GM12875 (cell line): ENCODE measurements at regions not wholly inside any gene's neighbourhood (a gene's known extent, or its start where the extent isn't known, plus 50 kb on each side); places are given as distances from the start of the nearest gene placed in this dataset.

Experiments
- H3K4me3 ChIP-seq: one replicate; pipeline ENCODE4 v1.5.1; 2011; ENCODE audit warnings: low read depth, low read length, control low read depth
- TF ChIP-seq, protein P1 (sequence below): IDR thresholded peaks from 2 replicates; pipeline ENCODE4 v1.5.1; 2011; ENCODE audit warnings: low read depth, mild to moderate bottlenecking, control low read depth, inconsistent platforms, low read length, moderate library complexity, borderline replicate concordance; ENCODE audit not compliant: insufficient read depth

GRCh38 chr1:60745484-60745883, 336.9 kb upstream of the NFIA start:
- no peak overlapping the region for H3K4me3 ChIP-seq
- TF ChIP-seq, protein P1, sequence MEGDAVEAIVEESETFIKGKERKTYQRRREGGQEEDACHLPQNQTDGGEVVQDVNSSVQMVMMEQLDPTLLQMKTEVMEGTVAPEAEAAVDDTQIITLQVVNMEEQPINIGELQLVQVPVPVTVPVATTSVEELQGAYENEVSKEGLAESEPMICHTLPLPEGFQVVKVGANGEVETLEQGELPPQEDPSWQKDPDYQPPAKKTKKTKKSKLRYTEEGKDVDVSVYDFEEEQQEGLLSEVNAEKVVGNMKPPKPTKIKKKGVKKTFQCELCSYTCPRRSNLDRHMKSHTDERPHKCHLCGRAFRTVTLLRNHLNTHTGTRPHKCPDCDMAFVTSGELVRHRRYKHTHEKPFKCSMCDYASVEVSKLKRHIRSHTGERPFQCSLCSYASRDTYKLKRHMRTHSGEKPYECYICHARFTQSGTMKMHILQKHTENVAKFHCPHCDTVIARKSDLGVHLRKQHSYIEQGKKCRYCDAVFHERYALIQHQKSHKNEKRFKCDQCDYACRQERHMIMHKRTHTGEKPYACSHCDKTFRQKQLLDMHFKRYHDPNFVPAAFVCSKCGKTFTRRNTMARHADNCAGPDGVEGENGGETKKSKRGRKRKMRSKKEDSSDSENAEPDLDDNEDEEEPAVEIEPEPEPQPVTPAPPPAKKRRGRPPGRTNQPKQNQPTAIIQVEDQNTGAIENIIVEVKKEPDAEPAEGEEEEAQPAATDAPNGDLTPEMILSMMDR: no peak

DNA sequence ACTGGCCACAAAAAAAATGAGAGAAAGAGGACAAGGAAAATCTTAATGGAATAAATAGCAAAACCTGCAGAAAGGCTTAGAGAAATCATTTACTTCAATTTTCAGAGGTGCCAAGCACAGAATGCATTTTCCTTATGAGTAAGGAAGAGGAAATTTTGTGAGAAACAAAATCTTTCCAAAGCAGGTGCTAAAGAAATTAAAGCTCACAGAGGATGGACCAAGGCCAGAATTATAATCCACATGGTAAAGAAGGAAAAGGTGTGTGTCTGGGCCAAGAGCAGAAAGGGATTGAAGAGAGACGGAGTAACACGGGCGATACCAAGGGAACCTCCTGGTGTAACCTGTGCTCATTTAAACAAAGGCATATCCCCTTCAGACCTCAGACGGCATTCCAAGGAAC, 340.0 kb upstream of the NFIA start:
- TF ChIP-seq, protein P1: no peak
- no peak overlapping the region for H3K4me3 ChIP-seq

- TF ChIP-seq, protein P1: no peak
- no peak overlapping the region for H3K4me3 ChIP-seq
Observed at GRCh38 chr1:60740154-60740553, 342.2 kb upstream of the NFIA start.

DNA sequence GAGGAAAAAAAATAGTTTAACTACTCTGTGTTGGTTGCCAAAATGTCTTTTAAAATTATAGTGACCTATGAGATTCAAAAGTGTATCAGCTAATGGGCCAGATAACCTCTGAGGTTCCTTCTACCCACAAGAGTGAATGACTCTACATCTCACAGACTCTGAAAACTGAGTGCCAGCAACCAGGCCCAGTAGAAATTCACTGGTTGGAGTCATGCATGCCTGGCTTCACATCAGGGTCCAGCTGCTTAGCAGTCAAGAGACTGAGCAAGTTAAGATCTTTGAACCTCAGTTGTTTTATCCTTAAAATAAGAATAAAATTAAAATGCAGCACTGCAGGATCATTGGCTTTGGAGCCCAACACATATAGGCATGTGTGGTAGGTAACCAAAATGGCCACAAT, 342.6 kb upstream of the NFIA start:
- TF ChIP-seq, protein P1: no peak
- H3K4me3 ChIP-seq: no peak overlapping the region

DNA sequence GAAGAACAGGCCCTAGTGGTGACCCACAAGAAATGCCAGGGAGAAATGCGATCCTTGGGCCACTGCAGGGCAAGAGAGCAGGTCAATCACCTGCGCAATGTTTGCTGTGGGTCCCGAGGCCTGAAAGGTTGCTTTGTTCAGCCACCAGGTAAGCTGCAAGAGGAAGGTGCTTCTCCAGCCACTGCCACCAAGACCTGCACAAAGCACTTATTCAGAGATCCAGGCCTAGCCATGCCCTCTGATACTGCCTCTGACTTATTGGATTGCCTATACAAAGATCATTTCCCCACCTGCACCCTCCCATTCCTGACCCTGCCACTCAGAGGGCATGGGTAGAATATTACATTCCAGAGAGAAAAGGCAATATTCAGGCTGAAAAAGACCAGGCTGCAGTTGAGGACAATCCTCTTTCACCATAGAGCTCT, 349.4 kb upstream of the NFIA start:
- no peak overlapping the region for H3K4me3 ChIP-seq
- TF ChIP-seq, protein P1: no peak

DNA sequence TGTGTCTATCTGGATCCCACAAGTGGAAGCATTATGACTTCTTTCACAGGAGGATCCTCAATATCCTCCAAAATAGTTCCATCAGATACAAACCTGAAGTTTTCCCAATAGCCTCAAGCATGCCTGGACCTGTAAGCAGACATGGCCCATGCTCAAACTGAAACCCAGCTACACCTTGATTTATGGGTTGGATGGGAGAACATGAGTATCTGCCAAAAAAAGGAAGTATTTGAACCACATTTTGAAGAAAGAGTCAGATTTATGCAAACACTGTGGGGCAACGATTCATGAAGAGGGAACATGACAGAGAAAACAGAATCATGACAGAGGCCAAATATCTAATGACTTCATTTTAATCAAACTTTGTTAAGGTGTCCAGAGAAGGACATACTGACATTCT, 351.0 kb upstream of the NFIA start:
- H3K4me3 ChIP-seq: no peak overlapping the region
- TF ChIP-seq, protein P1: no peak

- TF ChIP-seq, protein P1: no peak
Observed at GRCh38 chr1:60727552-60727951, 354.8 kb upstream of the NFIA start.

More at GRCh38 chr1:60727552-60727951, 354.8 kb upstream of the NFIA start:
- no peak overlapping the region for H3K4me3 ChIP-seq
